Pancreas (tissue), 10 donors: ENCODE measurements at regions not wholly inside any gene's neighbourhood (a gene's known extent, or its start where the extent isn't known, plus 50 kb on each side); places are given as distances from the start of the nearest gene placed in this dataset.
A peak's percentile ranks its signal among the peaks of the same experiment; 100 is the strongest.

Source experiments
- ATAC-seq, 4 donors: fragments of 200-7000 bp; cut with Tn5 transposase; one replicate each; pipeline versions ENCODE4 v1.8.0 to v1.9.1; 2020; ENCODE audit warnings: mild to moderate bottlenecking in 4 of 4, moderate library complexity in 4 of 4
- DNase-seq, 6 donors: peaks; one replicate each; pipeline ENCODE4 v3.0.0-alpha.2; 2020
- FAIRE-seq: peaks from 2 replicates; lab custom pipeline; 2012; peaks lifted over from hg19 to GRCh38; lab: Jason Lieb, UNC
- H3K27ac ChIP-seq, 4 donors: fragments of 200-600 bp; sonication (generic); 1 replicate in 3 of 4; 2 replicates in 1 of 4; pipeline versions ENCODE4 v1.5.0 to v1.8.0; 2020
- H3K27me3 ChIP-seq, 4 donors: fragments of 200-600 bp; one replicate each; pipeline ENCODE4 v1.8.0; 2021
- H3K36me3 ChIP-seq, 3 donors: fragments of 200-600 bp; sonication (generic) in 1 of 3; one replicate each; pipeline versions ENCODE4 v1.5.0 to v1.8.0; 2020 to 2021
- H3K4me1 ChIP-seq, 3 donors: fragments of 200-600 bp; one replicate each; pipeline ENCODE4 v1.8.0; 2021
- H3K4me3 ChIP-seq, 4 donors: fragments of 200-600 bp; sonication (generic) in 2 of 4; one replicate each; pipeline versions ENCODE4 v1.5.0 to v1.8.0; 2020 to 2021
- H3K9me3 ChIP-seq, 4 donors: fragments of 200-600 bp; one replicate each; pipeline ENCODE4 v1.8.0; 2021
- WGBS, 2 donors: extraction: QIAGEN DNeasy Blood & Tissue Kit; methylation state at CpG; one replicate each; pipeline ENCODE4 v1.1.7; 2013; 5-methylcytosine and 5-hydroxymethylcytosine counted together
- intact Hi-C, 3 donors: fragments of 100-400 bp; cut with DNase I; formaldehyde crosslinking; loops; one replicate each; pipeline versions ENCODE4 v1.11.1 to v1.14.2; 2022
- TF ChIP-seq, protein P1 (sequence below), 4 donors: fragments of 200-600 bp; sonication (generic) in 3 of 4; IDR thresholded peaks; one replicate each; pipeline versions ENCODE4 v1.5.0 to v1.8.0; 2021; ENCODE audit warnings: antibody characterized with exemption in 4 of 4
- donor health status: healthy with polysubstance abuse.
- donor health status: DM: no; HTN: no; CAD: no; lungs with moderate emphysema.
- donor health status: DM: no; HTN: no; CAD: no.
- donor health status: control.
- donor health status: control.
- donor health status: Bipolar disorder and iron deficiency.
- donor health status: DM: yes; HTN: yes; CAD: no.
- donor health status: DM: no; HTN: no; CAD: no.
- donor health status: DM: no; HTN: no; CAD: no.
- donor health status: DM: yes; HTN: yes; CAD: no.

DNA sequence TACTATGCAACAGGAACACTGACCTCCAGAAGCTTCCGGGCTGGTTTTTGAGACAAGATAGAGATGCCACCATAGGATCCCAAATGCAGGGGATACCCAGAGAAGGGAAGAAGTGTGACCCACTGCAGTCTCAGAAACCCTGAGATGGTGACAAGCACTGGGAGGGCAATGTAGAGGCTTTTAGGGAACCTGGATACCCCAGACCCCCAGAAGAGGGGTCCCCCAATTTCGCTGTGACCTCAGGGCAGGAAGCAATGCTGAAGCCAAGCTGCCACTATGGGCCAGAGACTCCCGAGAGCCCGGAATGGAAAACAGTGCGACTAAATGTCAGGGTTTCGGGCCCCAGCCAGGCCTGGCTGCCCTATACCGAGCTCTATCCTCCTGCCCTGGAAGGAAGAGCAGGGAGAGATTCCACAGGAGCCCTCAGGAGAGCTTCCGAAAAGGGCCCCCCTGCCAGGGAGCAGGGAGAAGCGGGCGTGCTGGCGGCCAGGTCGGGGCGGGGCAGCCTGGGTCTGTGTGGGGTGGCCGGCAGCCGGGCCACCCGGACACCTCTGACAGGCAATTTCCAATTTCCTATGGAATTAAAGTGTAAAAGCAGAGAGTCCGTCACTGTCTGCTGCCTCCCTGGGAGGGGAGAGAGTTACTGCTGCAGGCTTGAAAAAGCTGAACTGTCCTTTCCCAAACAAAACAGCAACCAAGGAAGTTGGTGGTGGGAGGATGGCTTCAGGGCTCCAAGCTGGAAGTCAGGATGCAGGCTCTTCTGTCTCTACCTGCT is 154.2 kb downstream of the FGF18 start:
- TF ChIP-seq, protein P1, sequence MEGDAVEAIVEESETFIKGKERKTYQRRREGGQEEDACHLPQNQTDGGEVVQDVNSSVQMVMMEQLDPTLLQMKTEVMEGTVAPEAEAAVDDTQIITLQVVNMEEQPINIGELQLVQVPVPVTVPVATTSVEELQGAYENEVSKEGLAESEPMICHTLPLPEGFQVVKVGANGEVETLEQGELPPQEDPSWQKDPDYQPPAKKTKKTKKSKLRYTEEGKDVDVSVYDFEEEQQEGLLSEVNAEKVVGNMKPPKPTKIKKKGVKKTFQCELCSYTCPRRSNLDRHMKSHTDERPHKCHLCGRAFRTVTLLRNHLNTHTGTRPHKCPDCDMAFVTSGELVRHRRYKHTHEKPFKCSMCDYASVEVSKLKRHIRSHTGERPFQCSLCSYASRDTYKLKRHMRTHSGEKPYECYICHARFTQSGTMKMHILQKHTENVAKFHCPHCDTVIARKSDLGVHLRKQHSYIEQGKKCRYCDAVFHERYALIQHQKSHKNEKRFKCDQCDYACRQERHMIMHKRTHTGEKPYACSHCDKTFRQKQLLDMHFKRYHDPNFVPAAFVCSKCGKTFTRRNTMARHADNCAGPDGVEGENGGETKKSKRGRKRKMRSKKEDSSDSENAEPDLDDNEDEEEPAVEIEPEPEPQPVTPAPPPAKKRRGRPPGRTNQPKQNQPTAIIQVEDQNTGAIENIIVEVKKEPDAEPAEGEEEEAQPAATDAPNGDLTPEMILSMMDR (IDR thresholded peaks at IDR 0.05) = no peak
- Histone ChIP-seq H3K27me3 (no peaks in the 10 kb centered on the region), H3K36me3 (no peaks in the 10 kb centered on the region), H3K4me3 (no peak overlapping the region), H3K9me3 (peaks cover 0 to 8% (median 0%) of the 10 kb centered on the region in 4 donors), H3K4me1 (no peaks in the 10 kb centered on the region), H3K27ac (no peak overlapping the region)
- intact Hi-C loops = no loop called here
- FAIRE-seq = no peak
- ATAC-seq = no peak
- DNase-seq = no peak
- WGBS, 2 donors = 66 to 72% methylated on average over 17 of the region's 17 CpGs

GRCh38 chr5:171574376-171574775 is 154.9 kb downstream of the FGF18 start:
- FAIRE-seq = no peak
- no peak for DNase-seq
- peak in 2 of 4 donors; percentile 28 to 37 for ATAC-seq
- H3K27me3 ChIP-seq = no peaks in the 10 kb centered on the region
- no peaks in the 10 kb centered on the region for H3K36me3 ChIP-seq
- H3K4me3 ChIP-seq = no peak overlapping the region
- H3K9me3 ChIP-seq = peaks cover 0 to 6% (median 0%) of the 10 kb centered on the region in 4 donors
- WGBS, 2 donors = 52 to 53% methylated on average over 4 of the region's 4 CpGs
- H3K4me1 ChIP-seq = no peaks in the 10 kb centered on the region
- H3K27ac ChIP-seq = no peak overlapping the region
- TF ChIP-seq, protein P1 (IDR thresholded peaks at IDR 0.05) = no peak
- intact Hi-C loops = no loop called here

GRCh38 chr5:171575386-171575785 is 155.9 kb downstream of the FGF18 start:
- Histone ChIP-seq H3K27me3 (no peaks in the 10 kb centered on the region), H3K4me1 (no peaks in the 10 kb centered on the region), H3K36me3 (no peaks in the 10 kb centered on the region), H3K27ac (no peak overlapping the region), H3K4me3 (no peak overlapping the region), H3K9me3 (no peaks in the 10 kb centered on the region)
- no peak for ATAC-seq
- no peak for DNase-seq
- TF ChIP-seq, protein P1 (IDR thresholded peaks at IDR 0.05) = no peak
- 64 to 77% methylated on average over 3 of the region's 3 CpGs for WGBS, 2 donors
- no peak for FAIRE-seq
- intact Hi-C loops = no loop called here

- ATAC-seq (no peak), FAIRE-seq (no peak), DNase-seq (no peak)
- Histone ChIP-seq H3K4me1 (no peaks in the 10 kb centered on the region), H3K27ac (no peak overlapping the region), H3K27me3 (no peaks in the 10 kb centered on the region), H3K9me3 (no peaks in the 10 kb centered on the region), H3K4me3 (no peak overlapping the region), H3K36me3 (no peaks in the 10 kb centered on the region)
- 82 to 91% methylated on average over 3 of the region's 3 CpGs for WGBS, 2 donors
- TF ChIP-seq, protein P1 (IDR thresholded peaks at IDR 0.05) = no peak
- intact Hi-C loops = no loop called here
Measured at GRCh38 chr5:171575808-171576207, 156.4 kb downstream of the FGF18 start.
